SK-N-SH (cell line): ENCODE measurements at regions not wholly inside any gene's neighbourhood (a gene's known extent, or its start where the extent isn't known, plus 50 kb on each side); places are given as distances from the start of the nearest gene placed in this dataset.

Experiments used
- CHD2 ChIP-seq: fragments of 150-350 bp; IDR thresholded peaks from 2 replicates; pipeline ENCODE4 v1.6.1; 2018; ENCODE audit warnings: low read length; ENCODE audit not compliant: partially characterized antibody
- ELF1 ChIP-seq: IDR thresholded peaks from 2 replicates; pipeline ENCODE4 v1.4.0; 2012
- RCOR1 ChIP-seq: fragments of 150-350 bp; IDR thresholded peaks from 2 replicates; pipeline ENCODE4 v1.6.1; 2017; ENCODE audit warnings: antibody characterized with exemption, low read length
- SMC3 ChIP-seq: IDR thresholded peaks from 2 replicates; pipeline ENCODE4 v1.6.1; 2012; ENCODE audit warnings: low read depth, low read length, improper control_type of control experiment
- TAF1 ChIP-seq: IDR thresholded peaks from 2 replicates; pipeline ENCODE4 v1.6.1; 2012; ENCODE audit warnings: low read depth, mild to moderate bottlenecking, low read length, moderate library complexity, borderline replicate concordance
- TF ChIP-seq, protein P1 (sequence below): fragments of 200-600 bp; sonication (generic); IDR thresholded peaks from 2 replicates; pipeline ENCODE4 v1.6.1; 2017; ENCODE audit warnings: antibody characterized with exemption, mild to moderate bottlenecking, moderate library complexity
- TF ChIP-seq, protein P2 (sequence below): IDR thresholded peaks from 2 replicates; pipeline ENCODE4 v1.6.1; 2012; ENCODE audit warnings: mild to moderate bottlenecking, low read depth, low read length, moderate library complexity

DNA sequence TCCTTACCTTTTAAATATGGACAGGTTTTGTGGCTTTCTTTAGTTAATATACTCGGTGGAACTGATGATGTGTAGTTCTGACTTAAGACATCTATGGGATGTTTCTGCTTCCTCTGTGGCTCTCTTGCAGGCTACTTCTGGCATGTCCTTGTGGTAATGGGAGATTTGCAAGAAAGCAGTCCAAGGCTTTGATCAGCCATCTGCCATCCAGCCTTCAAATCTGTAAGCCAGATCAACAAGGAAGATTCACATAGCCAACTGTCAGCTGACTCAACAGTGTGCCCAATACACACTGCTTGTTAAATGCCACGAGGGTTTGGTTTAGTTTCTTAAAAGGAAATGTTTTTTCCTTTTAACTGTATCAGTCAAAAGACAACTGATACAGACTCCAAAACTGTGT is 722.2 kb upstream of the CHRM3 start:
- TF ChIP-seq, protein P1, sequence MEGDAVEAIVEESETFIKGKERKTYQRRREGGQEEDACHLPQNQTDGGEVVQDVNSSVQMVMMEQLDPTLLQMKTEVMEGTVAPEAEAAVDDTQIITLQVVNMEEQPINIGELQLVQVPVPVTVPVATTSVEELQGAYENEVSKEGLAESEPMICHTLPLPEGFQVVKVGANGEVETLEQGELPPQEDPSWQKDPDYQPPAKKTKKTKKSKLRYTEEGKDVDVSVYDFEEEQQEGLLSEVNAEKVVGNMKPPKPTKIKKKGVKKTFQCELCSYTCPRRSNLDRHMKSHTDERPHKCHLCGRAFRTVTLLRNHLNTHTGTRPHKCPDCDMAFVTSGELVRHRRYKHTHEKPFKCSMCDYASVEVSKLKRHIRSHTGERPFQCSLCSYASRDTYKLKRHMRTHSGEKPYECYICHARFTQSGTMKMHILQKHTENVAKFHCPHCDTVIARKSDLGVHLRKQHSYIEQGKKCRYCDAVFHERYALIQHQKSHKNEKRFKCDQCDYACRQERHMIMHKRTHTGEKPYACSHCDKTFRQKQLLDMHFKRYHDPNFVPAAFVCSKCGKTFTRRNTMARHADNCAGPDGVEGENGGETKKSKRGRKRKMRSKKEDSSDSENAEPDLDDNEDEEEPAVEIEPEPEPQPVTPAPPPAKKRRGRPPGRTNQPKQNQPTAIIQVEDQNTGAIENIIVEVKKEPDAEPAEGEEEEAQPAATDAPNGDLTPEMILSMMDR = no peak
- TF ChIP-seq ELF1 = no peak
- no peak for TF ChIP-seq TAF1
- no peak for TF ChIP-seq SMC3
- no peak for TF ChIP-seq CHD2
- TF ChIP-seq, protein P2, sequence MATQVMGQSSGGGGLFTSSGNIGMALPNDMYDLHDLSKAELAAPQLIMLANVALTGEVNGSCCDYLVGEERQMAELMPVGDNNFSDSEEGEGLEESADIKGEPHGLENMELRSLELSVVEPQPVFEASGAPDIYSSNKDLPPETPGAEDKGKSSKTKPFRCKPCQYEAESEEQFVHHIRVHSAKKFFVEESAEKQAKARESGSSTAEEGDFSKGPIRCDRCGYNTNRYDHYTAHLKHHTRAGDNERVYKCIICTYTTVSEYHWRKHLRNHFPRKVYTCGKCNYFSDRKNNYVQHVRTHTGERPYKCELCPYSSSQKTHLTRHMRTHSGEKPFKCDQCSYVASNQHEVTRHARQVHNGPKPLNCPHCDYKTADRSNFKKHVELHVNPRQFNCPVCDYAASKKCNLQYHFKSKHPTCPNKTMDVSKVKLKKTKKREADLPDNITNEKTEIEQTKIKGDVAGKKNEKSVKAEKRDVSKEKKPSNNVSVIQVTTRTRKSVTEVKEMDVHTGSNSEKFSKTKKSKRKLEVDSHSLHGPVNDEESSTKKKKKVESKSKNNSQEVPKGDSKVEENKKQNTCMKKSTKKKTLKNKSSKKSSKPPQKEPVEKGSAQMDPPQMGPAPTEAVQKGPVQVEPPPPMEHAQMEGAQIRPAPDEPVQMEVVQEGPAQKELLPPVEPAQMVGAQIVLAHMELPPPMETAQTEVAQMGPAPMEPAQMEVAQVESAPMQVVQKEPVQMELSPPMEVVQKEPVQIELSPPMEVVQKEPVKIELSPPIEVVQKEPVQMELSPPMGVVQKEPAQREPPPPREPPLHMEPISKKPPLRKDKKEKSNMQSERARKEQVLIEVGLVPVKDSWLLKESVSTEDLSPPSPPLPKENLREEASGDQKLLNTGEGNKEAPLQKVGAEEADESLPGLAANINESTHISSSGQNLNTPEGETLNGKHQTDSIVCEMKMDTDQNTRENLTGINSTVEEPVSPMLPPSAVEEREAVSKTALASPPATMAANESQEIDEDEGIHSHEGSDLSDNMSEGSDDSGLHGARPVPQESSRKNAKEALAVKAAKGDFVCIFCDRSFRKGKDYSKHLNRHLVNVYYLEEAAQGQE = no peak
- no peak for TF ChIP-seq RCOR1
